ENCODE measurements at regions not wholly inside any gene's neighbourhood (a gene's known extent, or its start where the extent isn't known, plus 50 kb on each side); places are given as distances from the start of the nearest gene placed in this dataset.

DNA sequence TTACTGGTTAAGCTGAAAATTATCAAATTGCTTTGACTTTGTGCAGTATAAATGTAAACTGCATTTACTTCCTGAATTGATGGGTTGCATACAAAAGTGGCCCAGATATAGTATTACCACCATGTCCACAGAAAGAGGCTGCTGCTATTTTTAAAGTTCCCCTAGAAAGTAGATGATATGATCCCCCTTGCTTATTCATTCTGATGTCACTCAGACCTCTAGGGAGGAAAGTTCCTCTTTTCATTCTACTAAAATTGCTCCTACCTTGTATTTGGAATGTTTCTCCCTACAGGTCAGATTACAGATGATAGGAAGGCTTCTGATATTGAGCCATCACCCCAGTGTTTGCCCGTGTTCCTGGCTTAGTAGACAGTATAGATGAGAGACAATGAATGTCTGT is 247.6 kb upstream of the TNP1 start:
- TF ChIP-seq, protein P1, sequence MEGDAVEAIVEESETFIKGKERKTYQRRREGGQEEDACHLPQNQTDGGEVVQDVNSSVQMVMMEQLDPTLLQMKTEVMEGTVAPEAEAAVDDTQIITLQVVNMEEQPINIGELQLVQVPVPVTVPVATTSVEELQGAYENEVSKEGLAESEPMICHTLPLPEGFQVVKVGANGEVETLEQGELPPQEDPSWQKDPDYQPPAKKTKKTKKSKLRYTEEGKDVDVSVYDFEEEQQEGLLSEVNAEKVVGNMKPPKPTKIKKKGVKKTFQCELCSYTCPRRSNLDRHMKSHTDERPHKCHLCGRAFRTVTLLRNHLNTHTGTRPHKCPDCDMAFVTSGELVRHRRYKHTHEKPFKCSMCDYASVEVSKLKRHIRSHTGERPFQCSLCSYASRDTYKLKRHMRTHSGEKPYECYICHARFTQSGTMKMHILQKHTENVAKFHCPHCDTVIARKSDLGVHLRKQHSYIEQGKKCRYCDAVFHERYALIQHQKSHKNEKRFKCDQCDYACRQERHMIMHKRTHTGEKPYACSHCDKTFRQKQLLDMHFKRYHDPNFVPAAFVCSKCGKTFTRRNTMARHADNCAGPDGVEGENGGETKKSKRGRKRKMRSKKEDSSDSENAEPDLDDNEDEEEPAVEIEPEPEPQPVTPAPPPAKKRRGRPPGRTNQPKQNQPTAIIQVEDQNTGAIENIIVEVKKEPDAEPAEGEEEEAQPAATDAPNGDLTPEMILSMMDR (IDR thresholded peaks at IDR 0.05): no peak
- no peak for TF ChIP-seq EZH2 (IDR thresholded peaks at IDR 0.05; ENCODE audit: borderline replicate concordance, insufficient read depth, low read depth, low read length, poor library complexity, severe bottlenecking)
